ENCODE measurements at regions not wholly inside any gene's neighbourhood (a gene's known extent, or its start where the extent isn't known, plus 50 kb on each side); places are given as distances from the start of the nearest gene placed in this dataset.

- no peak for DNase-seq
Measured at GRCh38 chr7:67947191-67947590, 950.6 kb downstream of the TYW1 start.

- no peak for DNase-seq
Measured at GRCh38 chr7:67947646-67948045, 951.0 kb downstream of the TYW1 start.

- DNase-seq, result no peak
Measured at GRCh38 chr7:67950321-67951083, 953.9 kb downstream of the TYW1 start.

- DNase-seq, result no peak
Measured at GRCh38 chr7:67955061-67955460, 958.4 kb downstream of the TYW1 start.

GRCh38 chr7:67962863-67963262 is 966.2 kb downstream of the TYW1 start:
- no peak for DNase-seq

- DNase-seq, result no peak
Measured at GRCh38 chr7:67976490-67976889, 979.9 kb downstream of the TYW1 start.

GRCh38 chr7:67983486-67983885 is 986.9 kb downstream of the TYW1 start:
- DNase-seq, result no peak

- DNase-seq, result no peak
Measured at GRCh38 chr7:67984326-67984725, 987.7 kb downstream of the TYW1 start.

- DNase-seq, result no peak
Measured at GRCh38 chr7:67989142-67989541, 992.5 kb downstream of the TYW1 start.

- no peak for DNase-seq
Measured at GRCh38 chr7:67990003-67990402, 993.4 kb downstream of the TYW1 start.

GRCh38 chr7:67990716-67991115 is 994.1 kb downstream of the TYW1 start:
- DNase-seq, result no peak

GRCh38 chr7:67992287-67992686 is 995.7 kb downstream of the TYW1 start:
- DNase-seq, result no peak

GRCh38 chr7:68005992-68006391 is 1009.4 kb downstream of the TYW1 start:
- no peak for DNase-seq

GRCh38 chr7:68006619-68007018 is 1010.0 kb downstream of the TYW1 start:
- DNase-seq, result no peak

GRCh38 chr7:68009716-68010115 is 1013.1 kb downstream of the TYW1 start:
- DNase-seq, result no peak

GRCh38 chr7:68014031-68014736 is 1017.6 kb downstream of the TYW1 start:
- no peak for DNase-seq

GRCh38 chr7:68015122-68015977 is 1018.7 kb downstream of the TYW1 start:
- no peak for DNase-seq

GRCh38 chr7:68015978-68016532 is 1019.4 kb downstream of the TYW1 start:
- no peak for DNase-seq

GRCh38 chr7:68020102-68020501 is 1023.5 kb downstream of the TYW1 start:
- DNase-seq, result no peak

GRCh38 chr7:68025369-68025768 is 1028.7 kb downstream of the TYW1 start:
- no peak for DNase-seq

- no peak for DNase-seq
Measured at GRCh38 chr7:68030530-68030929, 1033.9 kb downstream of the TYW1 start.

GRCh38 chr7:68031180-68031943 is 1034.7 kb downstream of the TYW1 start:
- DNase-seq, result peak; percentile 17

Data from NCI-H187 treated with DMSO at 0.1 percent for 48 hours (cell line).